ENCODE measurements at regions not wholly inside any gene's neighbourhood (a gene's known extent, or its start where the extent isn't known, plus 50 kb on each side); places are given as distances from the start of the nearest gene placed in this dataset.

DNA sequence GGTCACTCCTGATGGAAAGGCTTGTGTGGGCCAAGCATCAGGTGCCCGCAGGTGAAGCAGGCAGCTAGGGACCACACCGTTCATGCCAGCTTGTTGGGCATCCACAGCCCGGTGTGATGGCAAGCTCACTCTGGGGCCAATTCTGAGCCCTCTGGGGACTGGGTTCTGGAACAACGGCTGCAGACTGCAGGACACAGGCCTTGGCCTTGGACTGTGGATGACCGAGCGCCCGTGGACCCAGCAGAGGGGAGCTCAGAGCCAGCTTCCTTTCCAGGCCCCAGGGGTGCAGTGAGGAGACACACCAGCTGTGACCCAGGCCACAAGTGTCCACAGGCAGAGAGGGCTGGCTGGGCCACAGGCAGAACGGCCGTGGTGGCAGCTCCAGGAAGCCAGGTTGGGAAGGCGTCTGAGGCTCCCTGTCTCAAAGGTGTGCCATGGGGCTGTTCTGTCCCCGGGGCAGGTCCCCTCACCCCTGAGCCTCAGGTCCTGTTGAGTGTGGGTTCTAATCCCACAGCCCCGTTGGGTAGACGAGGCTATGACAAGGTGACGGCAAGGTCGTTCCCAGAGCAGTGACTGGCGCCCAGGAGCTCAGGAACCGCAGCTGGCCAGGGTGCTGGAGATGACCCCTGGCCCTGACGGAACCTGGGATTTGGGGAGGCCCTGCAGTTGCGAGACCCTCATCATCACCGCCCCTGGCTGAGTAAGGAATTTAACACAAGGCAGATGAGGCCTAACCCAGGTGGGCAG, 1079.4 kb downstream of the BRD1 start:
- no peak for DNase-seq (ENCODE audit: low read depth)
- TF ChIP-seq CTCF (IDR thresholded peaks at IDR 0.05; ENCODE audit: low read depth, low read length, missing control alignments) = no peak
- H3K4me3 ChIP-seq (ENCODE audit: low read depth, low read length) = no peak overlapping the region
- in situ Hi-C loops (cut with HindIII; ENCODE audit: low sequenced_read_pairs) = no loop called here

GRCh38 chr22:48746789-48747425, 1080.8 kb downstream of the BRD1 start:
- no peak overlapping the region for H3K4me3 ChIP-seq (ENCODE audit: low read depth, low read length)
- no peak for TF ChIP-seq CTCF (IDR thresholded peaks at IDR 0.05; ENCODE audit: low read depth, low read length, missing control alignments)
- no peak for DNase-seq (ENCODE audit: low read depth)
- in situ Hi-C loops (cut with HindIII; ENCODE audit: low sequenced_read_pairs) = no loop called here

DNA sequence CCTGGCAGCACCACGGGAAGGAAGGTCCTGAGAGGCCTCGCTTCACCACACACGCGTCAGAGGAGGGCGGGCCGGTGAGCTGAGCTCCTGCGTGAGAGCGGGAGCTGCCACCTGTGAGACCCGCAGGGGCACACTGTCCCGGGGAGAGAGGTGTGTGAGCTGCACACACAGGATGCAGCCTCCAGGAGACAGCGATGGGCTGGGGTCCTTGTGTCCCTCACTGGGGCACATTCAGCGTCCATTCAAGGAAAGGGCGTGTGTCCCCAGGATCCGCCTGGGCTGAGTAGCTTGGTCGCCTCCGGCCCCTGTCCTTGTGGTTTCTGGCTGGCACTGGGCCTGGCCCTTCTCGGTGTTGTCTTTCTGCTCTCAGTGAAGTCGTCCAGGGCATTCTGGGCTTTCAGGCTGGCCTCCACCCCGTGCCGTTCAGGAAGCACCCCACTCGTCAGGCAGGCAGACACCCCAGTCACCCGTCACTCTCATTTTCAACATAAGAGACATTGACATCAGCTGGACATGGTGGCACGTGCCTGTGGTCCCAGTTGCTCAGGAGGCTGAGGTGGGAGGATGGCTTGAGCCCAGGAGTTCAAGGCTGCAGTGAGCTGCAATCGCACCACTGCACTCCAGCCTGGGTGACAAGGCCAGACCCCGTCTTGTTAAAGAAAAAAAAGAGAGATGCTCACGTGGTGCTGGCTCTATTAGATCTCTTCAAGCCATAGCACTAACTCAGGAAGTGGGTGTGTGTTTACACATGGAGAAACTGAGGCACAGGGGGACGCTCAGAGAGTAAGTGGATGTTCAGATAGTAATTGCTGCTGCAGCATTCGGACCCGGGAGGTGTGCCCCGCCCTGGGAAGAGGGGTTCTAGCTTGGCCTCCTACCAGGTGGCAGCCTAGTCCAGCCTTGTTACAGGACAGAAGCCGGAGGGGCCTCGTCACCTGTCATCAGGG, 1081.6 kb downstream of the BRD1 start:
- in situ Hi-C loops (cut with HindIII; ENCODE audit: low sequenced_read_pairs) = no loop called here
- TF ChIP-seq CTCF (IDR thresholded peaks at IDR 0.05; ENCODE audit: low read depth, low read length, missing control alignments) = no peak
- no peak for DNase-seq (ENCODE audit: low read depth)

GRCh38 chr22:48744967-48745841, 1082.5 kb downstream of the BRD1 start:
- no peak for TF ChIP-seq CTCF (IDR thresholded peaks at IDR 0.05; ENCODE audit: low read depth, low read length, missing control alignments)
- in situ Hi-C loops (cut with HindIII; ENCODE audit: low sequenced_read_pairs) = no loop called here
- no peak for DNase-seq (ENCODE audit: low read depth)
- no peak overlapping the region for H3K4me3 ChIP-seq (ENCODE audit: low read depth, low read length)

More for the DNA sequence above, 1081.6 kb downstream of the BRD1 start:
- H3K4me3 ChIP-seq (ENCODE audit: low read depth, low read length) = no peak overlapping the region

- no peak overlapping the region for H3K4me3 ChIP-seq (ENCODE audit: low read depth, low read length)
- DNase-seq (ENCODE audit: low read depth) = no peak
- no peak for TF ChIP-seq CTCF (IDR thresholded peaks at IDR 0.05; ENCODE audit: low read depth, low read length, missing control alignments)
Measured at GRCh38 chr22:48744283-48744641, 1083.4 kb downstream of the BRD1 start.

More at GRCh38 chr22:48744283-48744641, 1083.4 kb downstream of the BRD1 start:
- in situ Hi-C loops (cut with HindIII; ENCODE audit: low sequenced_read_pairs) = no loop called here
